Stomach (tissue), 8 donors: ENCODE measurements at regions not wholly inside any gene's neighbourhood (a gene's known extent, or its start where the extent isn't known, plus 50 kb on each side); places are given as distances from the start of the nearest gene placed in this dataset.

Experiments
- DNase-seq, 2 donors: peaks; one replicate each; pipeline versions ENCODE4 v3.0.0 to v3.0.0-alpha.2; 2013 to 2019
- H3K27ac ChIP-seq, 5 donors: fragments of 200-600 bp in 4 of 5; sonication (generic) in 4 of 5; one replicate each; pipeline ENCODE4 v1.5.1; 2013 to 2019; ENCODE audit warnings: mild to moderate bottlenecking in 1 of 5, moderate library complexity in 1 of 5
- H3K27me3 ChIP-seq, 3 donors: fragments of 200-600 bp; sonication (generic); one replicate each; pipeline ENCODE4 v1.5.1; 2017 to 2019; ENCODE audit warnings: mixed run types in 1 of 3
- H3K36me3 ChIP-seq, 4 donors: fragments of 200-600 bp; sonication (generic); 1 replicate in 3 of 4; 2 replicates in 1 of 4; pipeline ENCODE4 v1.5.1; 2016 to 2019
- H3K4me1 ChIP-seq, 4 donors: fragments of 200-600 bp; sonication (generic); one replicate each; pipeline ENCODE4 v1.5.1; 2016 to 2019
- H3K4me3 ChIP-seq, 4 donors: fragments of 200-600 bp; sonication (generic) in 3 of 4; one replicate each; pipeline ENCODE4 v1.5.1; 2016 to 2019; ENCODE audit warnings: mild to moderate bottlenecking in 1 of 4
- H3K9me3 ChIP-seq, 4 donors: fragments of 200-600 bp; sonication (generic); one replicate each; pipeline ENCODE4 v1.5.1; 2016 to 2019
- EP300 ChIP-seq: sonication (generic); formaldehyde crosslinking; IDR thresholded peaks from one replicate; pipeline ENCODE4 v1.6.1; 2017; ENCODE audit warnings: antibody characterized with exemption
- POLR2A ChIP-seq, 4 donors: fragments of 450-650 bp; IDR thresholded peaks; one replicate each; pipeline ENCODE4 v1.6.1; 2016; ENCODE audit warnings: antibody characterized with exemption in 4 of 4, control low read depth in 2 of 4, mild to moderate bottlenecking in 1 of 4, moderate library complexity in 1 of 4
- POLR2AphosphoS5 ChIP-seq, 3 donors: sonication (generic); formaldehyde crosslinking; IDR thresholded peaks; one replicate each; pipeline ENCODE4 v1.6.1; 2016; ENCODE audit warnings: antibody characterized with exemption in 3 of 3
- WGBS, 5 donors: extraction: QIAGEN DNeasy Blood & Tissue Kit in 3 of 5; methylation state at CpG; one replicate each; pipeline versions ENCODE4 v1.1.5 to v1.1.7; 2013 to 2018; 5-methylcytosine and 5-hydroxymethylcytosine counted together
- intact Hi-C: fragments of 100-400 bp; cut with DNase I; formaldehyde crosslinking; loops from one replicate; pipeline ENCODE4 v1.15.1; 2023; ENCODE audit warnings: low total_unique reads
- small RNA-seq, 4 donors: library from RNA; depleted of rRNA; stranded (forward); fragments of <200 nt; gene quantifications; one replicate each; pipeline ENCODE3, GENCODE V24; 2016
- TF ChIP-seq, protein P1 (sequence below), 7 experiments: fragments of 450-650 bp in 4 of 7; fragments of 200-600 bp in 3 of 7; sonication (generic) in 3 of 7; IDR thresholded peaks; one replicate each; pipeline ENCODE4 v1.5.1; 2016 to 2019; ENCODE audit warnings: antibody characterized with exemption in 7 of 7, control low read depth in 2 of 7, mild to moderate bottlenecking in 1 of 7
- donor health status: healthy with polysubstance abuse.
- donor health status: Bipolar disorder and iron deficiency.
- donor health status: healthy.

DNA sequence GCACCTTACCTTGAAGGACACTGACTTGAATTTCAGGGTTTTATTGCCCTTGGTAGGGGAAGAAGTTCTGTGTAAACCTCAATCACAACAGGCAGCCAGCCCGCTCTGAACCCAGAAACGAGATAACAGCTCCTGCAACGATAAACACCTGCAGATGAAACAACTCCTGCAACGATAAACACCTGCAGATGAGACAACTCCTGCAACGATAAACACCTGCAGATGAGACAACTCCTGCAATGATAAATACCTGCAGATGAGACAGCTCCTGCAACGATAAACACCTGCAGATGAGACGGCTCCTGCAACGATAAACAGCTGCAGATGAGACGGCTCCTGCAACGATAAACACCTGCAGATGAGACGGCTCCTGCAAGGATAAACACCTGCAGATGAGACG is 54.0 kb upstream of the TBXT start:
- Histone ChIP-seq H3K27me3 (peaks cover 0 to 44% (median 4%) of the 10 kb centered on the region in 3 donors), H3K36me3 (no peaks in the 10 kb centered on the region), H3K9me3 (no peaks in the 10 kb centered on the region), H3K4me1 (no peaks in the 10 kb centered on the region), H3K4me3 (no peak overlapping the region), H3K27ac (no peak overlapping the region)
- TF ChIP-seq POLR2A (IDR thresholded peaks at IDR 0.05) (no peak), POLR2AphosphoS5 (IDR thresholded peaks at IDR 0.05) (no peak), EP300 (no peak)
- TF ChIP-seq, protein P1, sequence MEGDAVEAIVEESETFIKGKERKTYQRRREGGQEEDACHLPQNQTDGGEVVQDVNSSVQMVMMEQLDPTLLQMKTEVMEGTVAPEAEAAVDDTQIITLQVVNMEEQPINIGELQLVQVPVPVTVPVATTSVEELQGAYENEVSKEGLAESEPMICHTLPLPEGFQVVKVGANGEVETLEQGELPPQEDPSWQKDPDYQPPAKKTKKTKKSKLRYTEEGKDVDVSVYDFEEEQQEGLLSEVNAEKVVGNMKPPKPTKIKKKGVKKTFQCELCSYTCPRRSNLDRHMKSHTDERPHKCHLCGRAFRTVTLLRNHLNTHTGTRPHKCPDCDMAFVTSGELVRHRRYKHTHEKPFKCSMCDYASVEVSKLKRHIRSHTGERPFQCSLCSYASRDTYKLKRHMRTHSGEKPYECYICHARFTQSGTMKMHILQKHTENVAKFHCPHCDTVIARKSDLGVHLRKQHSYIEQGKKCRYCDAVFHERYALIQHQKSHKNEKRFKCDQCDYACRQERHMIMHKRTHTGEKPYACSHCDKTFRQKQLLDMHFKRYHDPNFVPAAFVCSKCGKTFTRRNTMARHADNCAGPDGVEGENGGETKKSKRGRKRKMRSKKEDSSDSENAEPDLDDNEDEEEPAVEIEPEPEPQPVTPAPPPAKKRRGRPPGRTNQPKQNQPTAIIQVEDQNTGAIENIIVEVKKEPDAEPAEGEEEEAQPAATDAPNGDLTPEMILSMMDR (IDR thresholded peaks at IDR 0.05): no peak
- DNase-seq: no peak
- 39 to 57% (median 52%) methylated on average over 11 to 12 of the region's 12 CpGs for WGBS, 5 donors
- intact Hi-C loops: no loop called here

DNA sequence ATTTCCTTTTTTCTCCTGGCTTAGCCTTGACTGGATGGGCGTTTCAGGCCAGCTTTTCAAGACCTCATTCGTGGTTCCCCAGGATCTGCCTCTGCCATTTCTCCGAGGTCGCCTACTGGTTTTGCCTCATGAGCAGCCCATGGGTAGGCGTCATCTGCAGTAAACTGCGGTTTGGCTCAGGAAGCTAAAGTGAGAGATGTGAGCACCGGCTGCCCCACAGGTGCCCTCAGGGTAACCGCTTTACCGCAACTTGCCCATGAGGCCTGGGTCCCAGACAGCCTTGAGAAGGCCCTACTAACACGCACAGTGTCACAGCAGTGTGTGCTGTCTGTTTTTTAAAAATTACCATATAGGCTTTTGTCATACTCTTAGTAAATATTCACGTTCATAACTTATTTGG is 53.4 kb upstream of the TBXT start:
- Histone ChIP-seq H3K4me1 (no peaks in the 10 kb centered on the region), H3K36me3 (no peaks in the 10 kb centered on the region), H3K27me3 (peaks cover 0 to 38% (median under 1%) of the 10 kb centered on the region in 3 donors), H3K9me3 (no peaks in the 10 kb centered on the region), H3K27ac (no peak overlapping the region), H3K4me3 (no peak overlapping the region)
- TF ChIP-seq POLR2A (IDR thresholded peaks at IDR 0.05) (no peak), EP300 (no peak), POLR2AphosphoS5 (IDR thresholded peaks at IDR 0.05) (no peak)
- TF ChIP-seq, protein P1 (IDR thresholded peaks at IDR 0.05): no peak
- DNase-seq: no peak
- 76 to 91% (median 87%) methylated on average over 8 to 11 of the region's 11 CpGs for whole genome bisulfite sequencing, 5 donors
- intact Hi-C loops: no loop called here

Small RNAs in the stretch of these regions (small RNA-seq; reads per million reads assigned to genes)
- 0 reads per million in 4 donors for gene AL121956.5
- gene GNG5P1: 0 reads per million in 4 donors
